HG02759 (cell line): ENCODE measurements at regions not wholly inside any gene's neighbourhood (a gene's known extent, or its start where the extent isn't known, plus 50 kb on each side); places are given as distances from the start of the nearest gene placed in this dataset.
"Not testable (repeated sequence)": the region's sequence is repeated elsewhere in the genome, so short reads cannot be mapped to it uniquely, and the experiment has no call there.

Experiments used
- ATAC-seq: cut with Tn5 transposase; IDR thresholded peaks from one replicate; pipeline ENCODE4 v1.9.1; 2021; ENCODE audit warnings: mild to moderate bottlenecking, moderate library complexity; ENCODE audit not compliant: unreplicated experiment

GRCh38 chr16:76713191-76713590 lies 436.0 kb downstream of the CNTNAP4 start:
- no peak for ATAC-seq

GRCh38 chr16:76716251-76716650 lies 439.1 kb downstream of the CNTNAP4 start:
- not testable (repeated sequence) for ATAC-seq

- ATAC-seq: no peak
These were observed 447.0 kb downstream of the CNTNAP4 start for GRCh38 chr16:76724181-76724580.

- ATAC-seq: no peak
These were observed 452.3 kb downstream of the CNTNAP4 start for GRCh38 chr16:76729525-76729924.

- ATAC-seq: no peak
These were observed 455.7 kb downstream of the CNTNAP4 start for GRCh38 chr16:76732894-76733293.

- no peak for ATAC-seq
These were observed 449.4 kb upstream of the MON1B start for GRCh38 chr16:76741623-76742022.

GRCh38 chr16:76748461-76749348 lies 442.3 kb upstream of the MON1B start:
- no peak for ATAC-seq

- ATAC-seq: no peak
These were observed 441.1 kb upstream of the MON1B start for GRCh38 chr16:76749780-76750375.

GRCh38 chr16:76755496-76755895 lies 435.5 kb upstream of the MON1B start:
- no peak for ATAC-seq

GRCh38 chr16:76756423-76756822 lies 434.6 kb upstream of the MON1B start:
- no peak for ATAC-seq

GRCh38 chr16:76756951-76757350 lies 434.0 kb upstream of the MON1B start:
- ATAC-seq: no peak

- no peak for ATAC-seq
These were observed 424.5 kb upstream of the MON1B start for GRCh38 chr16:76766538-76766937.

- ATAC-seq: no peak
These were observed 422.7 kb upstream of the MON1B start for GRCh38 chr16:76768316-76768715.

- ATAC-seq: no peak
These were observed 422.0 kb upstream of the MON1B start for GRCh38 chr16:76768948-76769347.

- ATAC-seq: no peak
These were observed 419.8 kb upstream of the MON1B start for GRCh38 chr16:76771216-76771615.

- no peak for ATAC-seq
These were observed 413.1 kb upstream of the MON1B start for GRCh38 chr16:76777721-76778465.

GRCh38 chr16:76780556-76780955 lies 410.4 kb upstream of the MON1B start:
- ATAC-seq: no peak

GRCh38 chr16:76784530-76784929 lies 406.5 kb upstream of the MON1B start:
- ATAC-seq: no peak

GRCh38 chr16:76787394-76787793 lies 403.6 kb upstream of the MON1B start:
- no peak for ATAC-seq

- no peak for ATAC-seq
These were observed 399.8 kb upstream of the MON1B start for GRCh38 chr16:76791151-76791550.

GRCh38 chr16:76796416-76796815 lies 394.6 kb upstream of the MON1B start:
- ATAC-seq: no peak

GRCh38 chr16:76796978-76797377 lies 394.0 kb upstream of the MON1B start:
- no peak for ATAC-seq
